Spleen (tissue), 7 donors: ENCODE measurements at regions not wholly inside any gene's neighbourhood (a gene's known extent, or its start where the extent isn't known, plus 50 kb on each side); places are given as distances from the start of the nearest gene placed in this dataset.

Experiments
- POLR2A ChIP-seq, 3 donors: fragments of 450-650 bp; IDR thresholded peaks; one replicate each; pipeline ENCODE4 v1.5.1; 2017; ENCODE audit warnings: antibody characterized with exemption in 3 of 3, mild to moderate bottlenecking in 1 of 3
- POLR2AphosphoS5 ChIP-seq, 3 donors: sonication (generic); formaldehyde crosslinking; IDR thresholded peaks; one replicate each; pipeline ENCODE4 v1.5.1; 2017; ENCODE audit warnings: antibody characterized with exemption in 3 of 3
- TF ChIP-seq, protein P1 (sequence below), 11 experiments: fragments of 200-600 bp in 7 of 11; fragments of 450-650 bp in 4 of 11; sonication (generic) in 4 of 11; IDR thresholded peaks in 8 of 11; conservative IDR thresholded peaks in 3 of 11; 1 replicate in 7 of 11; 2 replicates in 4 of 11; pipeline versions ENCODE4 v1.4.0 to v1.8.0; 2016 to 2021; ENCODE audit warnings: antibody characterized with exemption in 11 of 11, inconsistent platforms in 4 of 11, mild to moderate bottlenecking in 1 of 11
- donor health status: DM: no; HTN: no; CAD: no; lungs with moderate emphysema.
- donor health status: DM: no; HTN: no; CAD: no.
- donor health status: DM: no; HTN: no; CAD: no.

- TF ChIP-seq POLR2AphosphoS5 (IDR thresholded peaks at IDR 0.05): no peak
- TF ChIP-seq, protein P1, sequence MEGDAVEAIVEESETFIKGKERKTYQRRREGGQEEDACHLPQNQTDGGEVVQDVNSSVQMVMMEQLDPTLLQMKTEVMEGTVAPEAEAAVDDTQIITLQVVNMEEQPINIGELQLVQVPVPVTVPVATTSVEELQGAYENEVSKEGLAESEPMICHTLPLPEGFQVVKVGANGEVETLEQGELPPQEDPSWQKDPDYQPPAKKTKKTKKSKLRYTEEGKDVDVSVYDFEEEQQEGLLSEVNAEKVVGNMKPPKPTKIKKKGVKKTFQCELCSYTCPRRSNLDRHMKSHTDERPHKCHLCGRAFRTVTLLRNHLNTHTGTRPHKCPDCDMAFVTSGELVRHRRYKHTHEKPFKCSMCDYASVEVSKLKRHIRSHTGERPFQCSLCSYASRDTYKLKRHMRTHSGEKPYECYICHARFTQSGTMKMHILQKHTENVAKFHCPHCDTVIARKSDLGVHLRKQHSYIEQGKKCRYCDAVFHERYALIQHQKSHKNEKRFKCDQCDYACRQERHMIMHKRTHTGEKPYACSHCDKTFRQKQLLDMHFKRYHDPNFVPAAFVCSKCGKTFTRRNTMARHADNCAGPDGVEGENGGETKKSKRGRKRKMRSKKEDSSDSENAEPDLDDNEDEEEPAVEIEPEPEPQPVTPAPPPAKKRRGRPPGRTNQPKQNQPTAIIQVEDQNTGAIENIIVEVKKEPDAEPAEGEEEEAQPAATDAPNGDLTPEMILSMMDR (IDR thresholded peaks at IDR 0.05 in 8 of 11, conservative IDR thresholded peaks at IDR 0.05 in 3 of 11): no peak
- no peak for TF ChIP-seq POLR2A (IDR thresholded peaks at IDR 0.05)
These were observed 427.5 kb upstream of the ALCAM start for GRCh38 chr3:104939196-104939595.
